NB4 (cell line): ENCODE measurements at regions not wholly inside any gene's neighbourhood (a gene's known extent, or its start where the extent isn't known, plus 50 kb on each side); places are given as distances from the start of the nearest gene placed in this dataset.

Experiments used
- POLR2A ChIP-seq: IDR thresholded peaks from 2 replicates; pipeline ENCODE4 v1.6.1; 2011; ENCODE audit warnings: mild to moderate bottlenecking; ENCODE audit not compliant: insufficient read length; ENCODE audit errors: extremely low read depth
- TF ChIP-seq, protein P1 (sequence below): IDR thresholded peaks from one replicate; pipeline ENCODE4 v1.5.1; 2012; ENCODE audit warnings: low read depth, low read length
- TF ChIP-seq, protein P2 (sequence below): IDR thresholded peaks from 2 replicates; pipeline ENCODE4 v1.6.1; 2011; ENCODE audit warnings: low read depth, low read length

DNA sequence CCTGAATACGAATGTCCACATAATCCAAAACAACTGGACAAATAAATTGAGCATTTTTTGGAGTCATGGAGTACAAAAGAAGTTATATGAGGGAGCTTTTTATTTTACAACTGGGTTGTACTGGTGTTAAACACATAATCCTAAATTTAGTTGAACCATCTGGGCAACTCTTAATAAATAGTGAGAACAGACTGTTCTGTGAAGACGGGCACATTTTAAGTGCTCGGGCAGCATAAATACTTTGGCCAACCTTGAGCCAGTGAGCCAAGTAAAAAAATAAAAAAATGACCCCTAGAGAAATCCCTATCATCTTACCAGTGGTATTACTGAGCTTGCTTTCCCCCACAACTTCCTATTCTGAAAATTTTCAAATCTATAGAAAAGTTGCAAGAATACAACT, 50.9 kb upstream of the PSME4 start:
- TF ChIP-seq, protein P1, sequence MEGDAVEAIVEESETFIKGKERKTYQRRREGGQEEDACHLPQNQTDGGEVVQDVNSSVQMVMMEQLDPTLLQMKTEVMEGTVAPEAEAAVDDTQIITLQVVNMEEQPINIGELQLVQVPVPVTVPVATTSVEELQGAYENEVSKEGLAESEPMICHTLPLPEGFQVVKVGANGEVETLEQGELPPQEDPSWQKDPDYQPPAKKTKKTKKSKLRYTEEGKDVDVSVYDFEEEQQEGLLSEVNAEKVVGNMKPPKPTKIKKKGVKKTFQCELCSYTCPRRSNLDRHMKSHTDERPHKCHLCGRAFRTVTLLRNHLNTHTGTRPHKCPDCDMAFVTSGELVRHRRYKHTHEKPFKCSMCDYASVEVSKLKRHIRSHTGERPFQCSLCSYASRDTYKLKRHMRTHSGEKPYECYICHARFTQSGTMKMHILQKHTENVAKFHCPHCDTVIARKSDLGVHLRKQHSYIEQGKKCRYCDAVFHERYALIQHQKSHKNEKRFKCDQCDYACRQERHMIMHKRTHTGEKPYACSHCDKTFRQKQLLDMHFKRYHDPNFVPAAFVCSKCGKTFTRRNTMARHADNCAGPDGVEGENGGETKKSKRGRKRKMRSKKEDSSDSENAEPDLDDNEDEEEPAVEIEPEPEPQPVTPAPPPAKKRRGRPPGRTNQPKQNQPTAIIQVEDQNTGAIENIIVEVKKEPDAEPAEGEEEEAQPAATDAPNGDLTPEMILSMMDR: no peak
- TF ChIP-seq POLR2A: no peak
- TF ChIP-seq, protein P2, sequence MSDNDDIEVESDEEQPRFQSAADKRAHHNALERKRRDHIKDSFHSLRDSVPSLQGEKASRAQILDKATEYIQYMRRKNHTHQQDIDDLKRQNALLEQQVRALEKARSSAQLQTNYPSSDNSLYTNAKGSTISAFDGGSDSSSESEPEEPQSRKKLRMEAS: no peak
